HG02763 (cell line): ENCODE measurements at regions not wholly inside any gene's neighbourhood (a gene's known extent, or its start where the extent isn't known, plus 50 kb on each side); places are given as distances from the start of the nearest gene placed in this dataset.

Experiments
- ATAC-seq: cut with Tn5 transposase; IDR thresholded peaks from one replicate; pipeline ENCODE4 v1.9.1; 2021; ENCODE audit warnings: mild to moderate bottlenecking, moderate library complexity; ENCODE audit not compliant: unreplicated experiment

- no peak for ATAC-seq
Measured at GRCh38 chr3:30258426-30259392, 347.7 kb upstream of the TGFBR2 start.

- no peak for ATAC-seq
Measured at GRCh38 chr3:30259730-30260129, 346.7 kb upstream of the TGFBR2 start.

- ATAC-seq: no peak
Measured at GRCh38 chr3:30260762-30261161, 345.6 kb upstream of the TGFBR2 start.

- ATAC-seq: no peak
Measured at GRCh38 chr3:30263238-30263924, 343.0 kb upstream of the TGFBR2 start.

- no peak for ATAC-seq
Measured at GRCh38 chr3:30263925-30264313, 342.5 kb upstream of the TGFBR2 start.

GRCh38 chr3:30266524-30266923, 339.9 kb upstream of the TGFBR2 start:
- no peak for ATAC-seq

- no peak for ATAC-seq
Measured at GRCh38 chr3:30268288-30268687, 338.1 kb upstream of the TGFBR2 start.

GRCh38 chr3:30269751-30270445, 336.5 kb upstream of the TGFBR2 start:
- no peak for ATAC-seq

- no peak for ATAC-seq
Measured at GRCh38 chr3:30271781-30272180, 334.6 kb upstream of the TGFBR2 start.

- ATAC-seq: no peak
Measured at GRCh38 chr3:30273304-30274072, 332.9 kb upstream of the TGFBR2 start.

GRCh38 chr3:30277494-30277893, 328.9 kb upstream of the TGFBR2 start:
- no peak for ATAC-seq

GRCh38 chr3:30281526-30281925, 324.9 kb upstream of the TGFBR2 start:
- no peak for ATAC-seq

- ATAC-seq: no peak
Measured at GRCh38 chr3:30282154-30282696, 324.2 kb upstream of the TGFBR2 start.

- ATAC-seq: no peak
Measured at GRCh38 chr3:30285188-30286006, 321.0 kb upstream of the TGFBR2 start.

- no peak for ATAC-seq
Measured at GRCh38 chr3:30286007-30286669, 320.3 kb upstream of the TGFBR2 start.

- no peak for ATAC-seq
Measured at GRCh38 chr3:30286811-30287210, 319.6 kb upstream of the TGFBR2 start.

GRCh38 chr3:30288830-30289229, 317.6 kb upstream of the TGFBR2 start:
- ATAC-seq: no peak

GRCh38 chr3:30289324-30289723, 317.1 kb upstream of the TGFBR2 start:
- ATAC-seq: no peak

- no peak for ATAC-seq
Measured at GRCh38 chr3:30289766-30290165, 316.6 kb upstream of the TGFBR2 start.
